ENCODE measurements at regions not wholly inside any gene's neighbourhood (a gene's known extent, or its start where the extent isn't known, plus 50 kb on each side); places are given as distances from the start of the nearest gene placed in this dataset.

DNA sequence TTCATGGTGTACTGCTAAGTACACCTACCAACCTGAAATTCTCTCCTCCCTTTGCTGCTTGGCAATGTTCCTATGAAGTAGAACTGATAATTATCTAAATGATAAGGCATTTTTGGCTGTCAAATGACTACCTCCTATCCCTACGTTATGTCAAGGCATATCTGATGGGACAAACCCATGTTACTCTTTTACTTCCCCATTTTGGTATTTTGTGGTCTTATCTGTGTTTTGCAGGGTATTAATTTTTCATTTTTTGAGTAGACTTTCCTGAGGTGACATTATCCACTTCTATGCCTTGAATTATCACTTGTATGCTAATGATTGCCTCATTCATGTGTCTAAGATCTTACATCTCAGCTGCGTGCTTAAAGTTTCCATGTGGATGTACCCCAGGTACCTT lies 499.6 kb upstream of the B3GALT2 start (continued):
- TF ChIP-seq, protein P1, sequence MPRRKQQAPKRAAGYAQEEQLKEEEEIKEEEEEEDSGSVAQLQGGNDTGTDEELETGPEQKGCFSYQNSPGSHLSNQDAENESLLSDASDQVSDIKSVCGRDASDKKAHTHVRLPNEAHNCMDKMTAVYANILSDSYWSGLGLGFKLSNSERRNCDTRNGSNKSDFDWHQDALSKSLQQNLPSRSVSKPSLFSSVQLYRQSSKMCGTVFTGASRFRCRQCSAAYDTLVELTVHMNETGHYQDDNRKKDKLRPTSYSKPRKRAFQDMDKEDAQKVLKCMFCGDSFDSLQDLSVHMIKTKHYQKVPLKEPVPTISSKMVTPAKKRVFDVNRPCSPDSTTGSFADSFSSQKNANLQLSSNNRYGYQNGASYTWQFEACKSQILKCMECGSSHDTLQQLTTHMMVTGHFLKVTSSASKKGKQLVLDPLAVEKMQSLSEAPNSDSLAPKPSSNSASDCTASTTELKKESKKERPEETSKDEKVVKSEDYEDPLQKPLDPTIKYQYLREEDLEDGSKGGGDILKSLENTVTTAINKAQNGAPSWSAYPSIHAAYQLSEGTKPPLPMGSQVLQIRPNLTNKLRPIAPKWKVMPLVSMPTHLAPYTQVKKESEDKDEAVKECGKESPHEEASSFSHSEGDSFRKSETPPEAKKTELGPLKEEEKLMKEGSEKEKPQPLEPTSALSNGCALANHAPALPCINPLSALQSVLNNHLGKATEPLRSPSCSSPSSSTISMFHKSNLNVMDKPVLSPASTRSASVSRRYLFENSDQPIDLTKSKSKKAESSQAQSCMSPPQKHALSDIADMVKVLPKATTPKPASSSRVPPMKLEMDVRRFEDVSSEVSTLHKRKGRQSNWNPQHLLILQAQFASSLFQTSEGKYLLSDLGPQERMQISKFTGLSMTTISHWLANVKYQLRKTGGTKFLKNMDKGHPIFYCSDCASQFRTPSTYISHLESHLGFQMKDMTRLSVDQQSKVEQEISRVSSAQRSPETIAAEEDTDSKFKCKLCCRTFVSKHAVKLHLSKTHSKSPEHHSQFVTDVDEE (CRISPR knock-in tag; IDR thresholded peaks at IDR 0.05): no peak
- no peak for TF ChIP-seq PPARA (CRISPR knock-in tag; IDR thresholded peaks at IDR 0.05; ENCODE audit: borderline replicate concordance)
- TF ChIP-seq ZNF8 (CRISPR knock-in tag; IDR thresholded peaks at IDR 0.05): no peak
- no peak for TF ChIP-seq ZFP3 (CRISPR knock-in tag; IDR thresholded peaks at IDR 0.05)
- TF ChIP-seq RARB (CRISPR knock-in tag; IDR thresholded peaks at IDR 0.05): no peak

DNA sequence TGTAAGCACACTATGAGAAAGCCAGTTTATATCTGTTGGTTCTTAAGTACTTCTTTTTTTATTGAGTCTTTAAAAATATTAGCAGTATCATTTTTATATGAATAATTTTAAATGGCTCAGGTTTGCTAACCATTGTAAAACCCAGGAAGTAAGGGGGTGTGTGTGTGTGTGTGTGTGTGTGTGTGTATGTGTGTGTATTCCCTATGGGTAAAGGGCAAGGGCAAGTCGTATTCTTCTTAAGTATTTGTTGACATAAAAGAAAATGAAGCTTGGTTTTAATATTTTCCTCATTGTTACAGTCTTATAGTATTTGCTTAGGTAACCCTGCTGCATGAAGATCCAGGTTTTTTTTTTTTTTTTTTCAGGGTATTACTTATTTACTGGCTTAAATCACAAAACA lies 495.0 kb upstream of the B3GALT2 start:
- no peak for ATAC-seq

DNA sequence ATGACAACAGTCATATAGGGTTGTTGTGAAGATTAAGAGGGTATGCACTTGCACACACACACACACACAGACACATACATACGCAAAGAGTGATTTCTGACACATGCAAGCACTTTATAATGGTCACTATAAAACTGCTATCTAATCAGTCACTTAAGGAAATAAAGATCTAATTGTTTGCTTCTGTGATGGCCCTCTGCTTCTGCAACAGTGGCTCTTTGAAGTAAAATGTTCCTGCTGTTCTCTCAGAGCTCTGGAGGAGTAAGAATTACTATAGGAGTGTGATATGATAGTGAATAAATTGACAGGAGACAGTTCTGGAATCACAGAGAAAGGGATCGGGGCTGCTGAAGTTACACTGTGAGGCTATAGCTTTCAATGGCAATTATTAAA lies 494.5 kb upstream of the B3GALT2 start:
- peak; percentile 14; the same call in 2 of the 3 replicates for ATAC-seq

More for the DNA sequence above, 495.0 kb upstream of the B3GALT2 start:
- TF ChIP-seq ZNF70 (CRISPR knock-in tag; IDR thresholded peaks at IDR 0.05) (no peak), ZFP30 (CRISPR knock-in tag; IDR thresholded peaks at IDR 0.05) (no peak), OSR1 (CRISPR knock-in tag; IDR thresholded peaks at IDR 0.05) (no peak), RARB (CRISPR knock-in tag; IDR thresholded peaks at IDR 0.05) (no peak), ZNF8 (CRISPR knock-in tag; IDR thresholded peaks at IDR 0.05) (no peak), TCF4 (CRISPR knock-in tag; IDR thresholded peaks at IDR 0.05; ENCODE audit: borderline replicate concordance) (no peak)
- TF ChIP-seq, protein P1 (CRISPR knock-in tag; IDR thresholded peaks at IDR 0.05): no peak

DNA sequence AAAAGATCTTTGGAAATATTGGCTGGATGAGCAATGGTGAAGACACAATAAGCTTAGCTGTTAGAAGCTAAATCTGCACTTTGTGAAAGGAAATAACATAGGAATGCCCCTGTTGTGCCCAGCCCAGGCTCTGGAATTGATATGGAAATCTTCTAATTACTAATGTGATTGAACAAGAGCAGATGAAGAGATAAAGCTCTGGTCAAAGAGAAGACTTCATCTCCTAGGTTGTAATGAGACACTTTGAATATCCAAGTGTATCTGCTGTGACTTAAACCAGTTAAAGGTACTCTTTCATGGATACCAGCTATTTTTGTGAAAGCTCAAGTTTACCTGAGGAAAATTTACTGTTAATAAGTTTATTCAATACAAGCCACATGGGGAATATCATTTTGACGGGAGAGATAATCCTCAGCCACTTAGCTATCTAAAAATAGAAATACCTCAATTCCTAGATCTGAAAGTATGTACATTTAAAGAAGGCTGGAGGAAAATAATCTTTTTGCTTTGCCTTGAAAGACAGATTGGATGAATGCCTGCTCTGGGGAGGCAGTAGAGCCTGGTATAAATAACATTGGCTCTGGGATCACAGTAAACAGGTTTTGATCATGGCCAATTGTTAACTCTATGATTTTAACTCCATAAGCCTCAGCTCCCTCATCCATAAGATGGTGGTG lies 494.0 kb upstream of the B3GALT2 start:
- TF ChIP-seq, protein P2, sequence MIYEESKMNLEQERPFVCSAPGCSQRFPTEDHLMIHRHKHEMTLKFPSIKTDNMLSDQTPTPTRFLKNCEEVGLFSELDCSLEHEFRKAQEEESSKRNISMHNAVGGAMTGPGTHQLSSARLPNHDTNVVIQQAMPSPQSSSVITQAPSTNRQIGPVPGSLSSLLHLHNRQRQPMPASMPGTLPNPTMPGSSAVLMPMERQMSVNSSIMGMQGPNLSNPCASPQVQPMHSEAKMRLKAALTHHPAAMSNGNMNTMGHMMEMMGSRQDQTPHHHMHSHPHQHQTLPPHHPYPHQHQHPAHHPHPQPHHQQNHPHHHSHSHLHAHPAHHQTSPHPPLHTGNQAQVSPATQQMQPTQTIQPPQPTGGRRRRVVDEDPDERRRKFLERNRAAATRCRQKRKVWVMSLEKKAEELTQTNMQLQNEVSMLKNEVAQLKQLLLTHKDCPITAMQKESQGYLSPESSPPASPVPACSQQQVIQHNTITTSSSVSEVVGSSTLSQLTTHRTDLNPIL (CRISPR knock-in tag; IDR thresholded peaks at IDR 0.05; ENCODE audit: low read depth): no peak
- TF ChIP-seq TOX (CRISPR knock-in tag; IDR thresholded peaks at IDR 0.05; ENCODE audit: borderline replicate concordance) (peak; percentile 86), RARB (CRISPR knock-in tag; IDR thresholded peaks at IDR 0.05) (0 out of 2 replicates have a peak, but pooled peaks have one; percentile 47), ZC3H10 (CRISPR knock-in tag; IDR thresholded peaks at IDR 0.05) (peak; percentile 90), OSR1 (CRISPR knock-in tag; IDR thresholded peaks at IDR 0.05) (no peak)
- peak; percentile 90 for ATAC-seq

More for the DNA sequence above, 494.5 kb upstream of the B3GALT2 start:
- TF ChIP-seq, protein P3, sequence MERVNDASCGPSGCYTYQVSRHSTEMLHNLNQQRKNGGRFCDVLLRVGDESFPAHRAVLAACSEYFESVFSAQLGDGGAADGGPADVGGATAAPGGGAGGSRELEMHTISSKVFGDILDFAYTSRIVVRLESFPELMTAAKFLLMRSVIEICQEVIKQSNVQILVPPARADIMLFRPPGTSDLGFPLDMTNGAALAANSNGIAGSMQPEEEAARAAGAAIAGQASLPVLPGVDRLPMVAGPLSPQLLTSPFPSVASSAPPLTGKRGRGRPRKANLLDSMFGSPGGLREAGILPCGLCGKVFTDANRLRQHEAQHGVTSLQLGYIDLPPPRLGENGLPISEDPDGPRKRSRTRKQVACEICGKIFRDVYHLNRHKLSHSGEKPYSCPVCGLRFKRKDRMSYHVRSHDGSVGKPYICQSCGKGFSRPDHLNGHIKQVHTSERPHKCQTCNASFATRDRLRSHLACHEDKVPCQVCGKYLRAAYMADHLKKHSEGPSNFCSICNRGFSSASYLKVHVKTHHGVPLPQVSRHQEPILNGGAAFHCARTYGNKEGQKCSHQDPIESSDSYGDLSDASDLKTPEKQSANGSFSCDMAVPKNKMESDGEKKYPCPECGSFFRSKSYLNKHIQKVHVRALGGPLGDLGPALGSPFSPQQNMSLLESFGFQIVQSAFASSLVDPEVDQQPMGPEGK (CRISPR knock-in tag; IDR thresholded peaks at IDR 0.05; ENCODE audit: borderline replicate concordance): no peak
- TF ChIP-seq OSR1 (CRISPR knock-in tag; IDR thresholded peaks at IDR 0.05) (no peak), TCF4 (CRISPR knock-in tag; IDR thresholded peaks at IDR 0.05; ENCODE audit: borderline replicate concordance) (no peak), ZNF8 (CRISPR knock-in tag; IDR thresholded peaks at IDR 0.05) (no peak), ESRRG (CRISPR knock-in tag; IDR thresholded peaks at IDR 0.05) (no peak), ZNF565 (CRISPR knock-in tag; conservative IDR thresholded peaks at IDR 0.05; ENCODE audit: low read depth) (no peak), ZFP3 (CRISPR knock-in tag; IDR thresholded peaks at IDR 0.05) (no peak), RARB (CRISPR knock-in tag; IDR thresholded peaks at IDR 0.05) (no peak), GLIS3 (CRISPR knock-in tag; IDR thresholded peaks at IDR 0.05) (no peak)
- TF ChIP-seq, protein P1 (CRISPR knock-in tag; IDR thresholded peaks at IDR 0.05): no peak
